DND-41 (cell line): ENCODE measurements at regions not wholly inside any gene's neighbourhood (a gene's known extent, or its start where the extent isn't known, plus 50 kb on each side); places are given as distances from the start of the nearest gene placed in this dataset.

ENCODE experiments used
- ATAC-seq: fragments of 200-7000 bp; cut with Tn5 transposase; 3 replicates; pipeline ENCODE4 v1.9.1; 2021; ENCODE audit warnings: low read depth; ENCODE audit not compliant: insufficient read depth
- DNase-seq: peaks from one replicate; pipeline ENCODE4 v3.0.0-alpha.2; 2020
- H2AFZ ChIP-seq: 2 replicates; pipeline ENCODE4 v1.6.0; 2012; ENCODE audit warnings: low read depth, low read length
- H3K27ac ChIP-seq: 2 replicates; pipeline ENCODE4 v1.5.1; 2012; ENCODE audit warnings: low read length, inconsistent platforms
- H3K27me3 ChIP-seq: fragments of 200-600 bp; sonication (generic); 2 replicates; pipeline ENCODE4 v1.6.0; 2012; ENCODE audit warnings: low read length, mild to moderate bottlenecking, inconsistent platforms; ENCODE audit not compliant: insufficient read depth, poor library complexity
- H3K36me3 ChIP-seq: 2 replicates; pipeline ENCODE4 v1.5.1; 2012; ENCODE audit warnings: low read length, inconsistent platforms; ENCODE audit not compliant: insufficient read depth
- H3K4me1 ChIP-seq: 2 replicates; pipeline ENCODE4 v1.5.1; 2012; ENCODE audit warnings: mild to moderate bottlenecking, low read length; ENCODE audit not compliant: insufficient read depth
- H3K4me2 ChIP-seq: 2 replicates; pipeline ENCODE4 v1.6.0; 2012; ENCODE audit warnings: mild to moderate bottlenecking, moderate library complexity, low read length, inconsistent platforms; ENCODE audit not compliant: insufficient read depth
- H3K4me3 ChIP-seq, 2 experiments: fragments of 200-600 bp in 1 of 2; shearing (Covaris generic) in 1 of 2; 2 replicates each; pipeline ENCODE4 v1.5.1; 2012 to 2016; ENCODE audit warnings: inconsistent platforms in 2 of 2, low read length in 2 of 2, mild to moderate bottlenecking in 2 of 2, low read depth in 1 of 2, moderate library complexity in 1 of 2
- H3K79me2 ChIP-seq: 2 replicates; pipeline ENCODE4 v1.6.0; 2012; ENCODE audit warnings: low read length, inconsistent platforms; ENCODE audit not compliant: insufficient read depth
- H3K9ac ChIP-seq: 2 replicates; pipeline ENCODE4 v1.6.0; 2012; ENCODE audit warnings: low read depth, mild to moderate bottlenecking, inconsistent platforms, low read length, moderate library complexity
- H3K9me3 ChIP-seq: 2 replicates; pipeline ENCODE4 v1.5.1; 2012; ENCODE audit warnings: low read length, moderate library complexity, mild to moderate bottlenecking, inconsistent platforms; ENCODE audit not compliant: insufficient read depth, severe bottlenecking
- H4K20me1 ChIP-seq: 2 replicates; pipeline ENCODE4 v1.6.0; 2012; ENCODE audit warnings: low read length; ENCODE audit not compliant: insufficient read depth
- EZH2 ChIP-seq: IDR thresholded peaks from 3 replicates; pipeline ENCODE4 v1.6.1; 2012; ENCODE audit warnings: borderline replicate concordance, low read depth, mild to moderate bottlenecking, moderate library complexity, low read length, inconsistent platforms; ENCODE audit not compliant: severe bottlenecking
- TF ChIP-seq, protein P1 (sequence below): IDR thresholded peaks from 2 replicates; pipeline ENCODE4 v1.5.1; 2012; ENCODE audit warnings: borderline replicate concordance, low read length, moderate library complexity, mild to moderate bottlenecking; ENCODE audit not compliant: poor library complexity, severe bottlenecking; ENCODE audit errors: extremely low read depth

GRCh38 chr5:89989776-89990175, 419.8 kb downstream of the CETN3 start:
- no peaks in the 10 kb centered on the region for H3K4me1 ChIP-seq
- no peak overlapping the region for H3K4me2 ChIP-seq
- no peaks in the 10 kb centered on the region for H4K20me1 ChIP-seq
- no peaks in the 10 kb centered on the region for H3K36me3 ChIP-seq
- no peak for ATAC-seq
- no peaks in the 10 kb centered on the region for H3K27me3 ChIP-seq
- no peak overlapping the region for H3K4me3 ChIP-seq
- no peak for TF ChIP-seq EZH2
- TF ChIP-seq, protein P1, sequence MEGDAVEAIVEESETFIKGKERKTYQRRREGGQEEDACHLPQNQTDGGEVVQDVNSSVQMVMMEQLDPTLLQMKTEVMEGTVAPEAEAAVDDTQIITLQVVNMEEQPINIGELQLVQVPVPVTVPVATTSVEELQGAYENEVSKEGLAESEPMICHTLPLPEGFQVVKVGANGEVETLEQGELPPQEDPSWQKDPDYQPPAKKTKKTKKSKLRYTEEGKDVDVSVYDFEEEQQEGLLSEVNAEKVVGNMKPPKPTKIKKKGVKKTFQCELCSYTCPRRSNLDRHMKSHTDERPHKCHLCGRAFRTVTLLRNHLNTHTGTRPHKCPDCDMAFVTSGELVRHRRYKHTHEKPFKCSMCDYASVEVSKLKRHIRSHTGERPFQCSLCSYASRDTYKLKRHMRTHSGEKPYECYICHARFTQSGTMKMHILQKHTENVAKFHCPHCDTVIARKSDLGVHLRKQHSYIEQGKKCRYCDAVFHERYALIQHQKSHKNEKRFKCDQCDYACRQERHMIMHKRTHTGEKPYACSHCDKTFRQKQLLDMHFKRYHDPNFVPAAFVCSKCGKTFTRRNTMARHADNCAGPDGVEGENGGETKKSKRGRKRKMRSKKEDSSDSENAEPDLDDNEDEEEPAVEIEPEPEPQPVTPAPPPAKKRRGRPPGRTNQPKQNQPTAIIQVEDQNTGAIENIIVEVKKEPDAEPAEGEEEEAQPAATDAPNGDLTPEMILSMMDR: no peak
- H3K9me3 ChIP-seq: no peaks in the 10 kb centered on the region
- no peak overlapping the region for H3K27ac ChIP-seq
- H2AFZ ChIP-seq: no peak overlapping the region
- no peak for DNase-seq
- H3K79me2 ChIP-seq: no peaks in the 10 kb centered on the region
- H3K9ac ChIP-seq: no peak overlapping the region

DNA sequence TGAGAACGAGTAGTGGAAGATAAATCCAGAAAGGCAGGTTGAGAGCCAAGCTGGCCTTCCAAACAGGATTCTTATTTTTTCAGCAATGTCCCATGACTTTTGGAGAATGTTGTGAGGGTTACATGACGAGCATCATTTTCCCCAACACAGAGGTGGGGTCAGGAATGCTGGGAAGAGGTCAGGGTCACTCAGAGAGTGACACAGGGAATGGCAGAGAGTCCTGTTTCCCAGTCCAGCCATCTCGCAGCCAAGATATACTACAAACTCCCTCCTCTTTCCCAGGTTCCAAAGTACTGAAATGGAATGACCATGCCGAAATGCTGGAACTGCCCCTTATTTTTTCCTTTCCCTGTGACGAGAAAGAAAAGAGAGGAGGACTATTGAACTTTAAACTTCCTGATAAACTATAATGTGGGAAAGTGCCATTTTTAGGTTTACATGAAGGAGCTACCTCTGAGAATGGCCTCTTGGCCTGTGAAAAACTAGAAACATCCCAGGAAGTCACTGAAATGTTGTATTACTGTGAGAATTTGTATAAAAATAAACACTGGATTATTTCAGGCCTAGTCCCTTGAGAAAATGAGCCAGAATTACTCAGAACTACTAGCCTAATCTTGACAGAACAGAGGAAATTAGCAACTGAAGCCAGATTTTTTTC, 420.4 kb downstream of the CETN3 start:
- no peak overlapping the region for H2AFZ ChIP-seq
- H3K79me2 ChIP-seq: no peaks in the 10 kb centered on the region
- H3K9ac ChIP-seq: no peak overlapping the region
- H3K4me3 ChIP-seq: no peak overlapping the region
- H3K36me3 ChIP-seq: no peaks in the 10 kb centered on the region
- no peak for DNase-seq
- no peak for ATAC-seq
- H3K4me1 ChIP-seq: no peaks in the 10 kb centered on the region
- H3K27me3 ChIP-seq: no peaks in the 10 kb centered on the region
- TF ChIP-seq EZH2: no peak
- TF ChIP-seq, protein P1: no peak
- no peak overlapping the region for H3K4me2 ChIP-seq
- H4K20me1 ChIP-seq: no peaks in the 10 kb centered on the region
- H3K27ac ChIP-seq: no peak overlapping the region
- no peaks in the 10 kb centered on the region for H3K9me3 ChIP-seq

- Histone ChIP-seq H4K20me1 (no peaks in the 10 kb centered on the region), H3K4me3 (no peak overlapping the region), H3K36me3 (no peaks in the 10 kb centered on the region), H3K27ac (no peak overlapping the region), H3K4me1 (no peaks in the 10 kb centered on the region), H3K4me2 (no peak overlapping the region), H3K79me2 (no peaks in the 10 kb centered on the region), H3K9ac (no peak overlapping the region), H2AFZ (no peak overlapping the region), H3K9me3 (no peaks in the 10 kb centered on the region), H3K27me3 (no peaks in the 10 kb centered on the region)
- TF ChIP-seq EZH2: no peak
- TF ChIP-seq, protein P1: no peak
- DNase-seq (no peak), ATAC-seq (no peak)
Observed at GRCh38 chr5:89988129-89988810, 421.3 kb downstream of the CETN3 start.
